Left lung (tissue), 4 donors: ENCODE measurements at regions not wholly inside any gene's neighbourhood (a gene's known extent, or its start where the extent isn't known, plus 50 kb on each side); places are given as distances from the start of the nearest gene placed in this dataset.

Experiments used
- ATAC-seq: fragments of 200-7000 bp; cut with Tn5 transposase; one replicate; pipeline ENCODE4 v1.9.1; 2020; ENCODE audit warnings: moderate library complexity
- DNase-seq, 4 donors: peaks; one replicate each; pipeline ENCODE4 v3.0.0-alpha.2; 2013 to 2020
- H3K27ac ChIP-seq, 2 donors: fragments of 200-600 bp; sonication (generic) in 1 of 2; one replicate each; pipeline versions ENCODE4 v1.5.0 to v1.8.0; 2020 to 2021
- H3K27me3 ChIP-seq, 2 donors: fragments of 200-600 bp; sonication (generic) in 1 of 2; one replicate each; pipeline versions ENCODE4 v1.5.0 to v1.8.0; 2020 to 2021
- H3K36me3 ChIP-seq, 2 donors: fragments of 200-600 bp; sonication (generic) in 1 of 2; one replicate each; pipeline versions ENCODE4 v1.5.0 to v1.8.0; 2020 to 2021
- H3K4me1 ChIP-seq, 2 donors: fragments of 200-600 bp; one replicate each; pipeline ENCODE4 v1.8.0; 2021
- H3K4me3 ChIP-seq, 2 donors: fragments of 200-600 bp; sonication (generic) in 1 of 2; one replicate each; pipeline versions ENCODE4 v1.5.0 to v1.8.0; 2020 to 2021; ENCODE audit warnings: mild to moderate bottlenecking in 1 of 2
- H3K9me3 ChIP-seq, 2 donors: fragments of 200-600 bp; sonication (generic) in 1 of 2; one replicate each; pipeline versions ENCODE4 v1.5.0 to v1.8.0; 2020 to 2021
- CTCF ChIP-seq, 2 donors: fragments of 200-600 bp; sonication (generic) in 1 of 2; IDR thresholded peaks; one replicate each; pipeline versions ENCODE4 v1.5.0 to v1.8.0; 2021; ENCODE audit warnings: antibody characterized with exemption in 2 of 2
- intact Hi-C, 2 donors: fragments of 100-400 bp; cut with DNase I; formaldehyde crosslinking; loops; one replicate each; pipeline versions ENCODE4 v1.11.2 to v1.14.2; 2022
- donor health status: DM: no; HTN: yes; CAD: no.
- donor health status: DM: no; HTN: no; CAD: no.

- no peak for ATAC-seq
- no peaks in the 10 kb centered on the region for H3K36me3 ChIP-seq
- TF ChIP-seq CTCF (IDR thresholded peaks at IDR 0.05): no peak
- DNase-seq: no peak
- H3K4me1 ChIP-seq: no peaks in the 10 kb centered on the region
- H3K27me3 ChIP-seq: no peaks in the 10 kb centered on the region
- H3K27ac ChIP-seq: no peak overlapping the region
- no peak overlapping the region for H3K4me3 ChIP-seq
- intact Hi-C loops: no loop called here
- no peaks in the 10 kb centered on the region for H3K9me3 ChIP-seq
Measured at GRCh38 chr4:151575646-151576045, 166.7 kb downstream of the FHIP1A start.

GRCh38 chr4:151576627-151577026 lies 167.7 kb downstream of the FHIP1A start:
- no peak for TF ChIP-seq CTCF (IDR thresholded peaks at IDR 0.05)
- Histone ChIP-seq H3K4me3 (no peak overlapping the region), H3K27ac (no peak overlapping the region), H3K27me3 (no peaks in the 10 kb centered on the region), H3K4me1 (no peaks in the 10 kb centered on the region), H3K36me3 (no peaks in the 10 kb centered on the region), H3K9me3 (no peaks in the 10 kb centered on the region)
- ATAC-seq: no peak
- intact Hi-C loops: no loop called here
- no peak for DNase-seq

DNA sequence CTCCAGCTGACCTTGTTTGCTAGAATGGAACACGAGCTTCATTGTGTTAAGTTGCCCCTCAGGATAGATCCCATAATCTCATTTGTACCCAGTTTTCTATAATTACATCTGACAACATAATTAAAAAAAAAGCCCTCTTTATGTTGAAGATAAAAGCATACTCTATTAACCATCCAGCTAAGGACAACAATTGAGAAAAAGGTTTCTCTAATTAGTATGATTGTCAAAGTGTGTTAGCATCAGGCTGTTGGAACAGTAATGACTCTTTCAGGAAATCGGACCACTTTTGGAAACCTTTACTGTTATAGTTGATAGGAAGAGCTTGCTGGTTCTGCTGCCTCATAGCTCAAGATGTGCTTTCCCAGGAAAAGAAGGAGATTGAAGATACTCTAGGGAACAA lies 172.6 kb downstream of the FHIP1A start:
- intact Hi-C loops: no loop called here
- H3K27me3 ChIP-seq: no peaks in the 10 kb centered on the region
- H3K4me1 ChIP-seq: no peaks in the 10 kb centered on the region
- DNase-seq (no peak), ATAC-seq (no peak)
- no peak overlapping the region for H3K27ac ChIP-seq
- no peaks in the 10 kb centered on the region for H3K36me3 ChIP-seq
- no peak overlapping the region for H3K4me3 ChIP-seq
- TF ChIP-seq CTCF (IDR thresholded peaks at IDR 0.05): no peak
- H3K9me3 ChIP-seq: no peaks in the 10 kb centered on the region

DNA sequence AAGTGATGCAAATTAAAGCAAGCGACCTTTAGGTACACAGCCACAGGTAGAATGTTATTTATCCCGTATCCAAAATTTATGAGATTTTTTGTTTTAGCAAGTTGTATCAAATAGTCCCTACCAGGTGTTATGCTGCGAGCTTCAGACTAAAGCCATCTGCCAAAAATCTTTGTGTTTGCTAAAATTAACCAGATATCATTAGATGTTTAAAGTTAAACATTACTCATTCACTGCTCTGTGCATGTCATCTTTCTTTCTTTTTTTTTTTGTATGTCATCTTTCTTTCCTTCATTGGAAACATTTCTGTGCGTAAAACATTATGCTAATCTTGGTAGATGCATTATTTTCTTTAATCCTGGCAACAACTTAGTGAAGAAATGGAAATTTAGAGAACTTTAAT lies 173.1 kb downstream of the FHIP1A start:
- intact Hi-C loops: no loop called here

DNA sequence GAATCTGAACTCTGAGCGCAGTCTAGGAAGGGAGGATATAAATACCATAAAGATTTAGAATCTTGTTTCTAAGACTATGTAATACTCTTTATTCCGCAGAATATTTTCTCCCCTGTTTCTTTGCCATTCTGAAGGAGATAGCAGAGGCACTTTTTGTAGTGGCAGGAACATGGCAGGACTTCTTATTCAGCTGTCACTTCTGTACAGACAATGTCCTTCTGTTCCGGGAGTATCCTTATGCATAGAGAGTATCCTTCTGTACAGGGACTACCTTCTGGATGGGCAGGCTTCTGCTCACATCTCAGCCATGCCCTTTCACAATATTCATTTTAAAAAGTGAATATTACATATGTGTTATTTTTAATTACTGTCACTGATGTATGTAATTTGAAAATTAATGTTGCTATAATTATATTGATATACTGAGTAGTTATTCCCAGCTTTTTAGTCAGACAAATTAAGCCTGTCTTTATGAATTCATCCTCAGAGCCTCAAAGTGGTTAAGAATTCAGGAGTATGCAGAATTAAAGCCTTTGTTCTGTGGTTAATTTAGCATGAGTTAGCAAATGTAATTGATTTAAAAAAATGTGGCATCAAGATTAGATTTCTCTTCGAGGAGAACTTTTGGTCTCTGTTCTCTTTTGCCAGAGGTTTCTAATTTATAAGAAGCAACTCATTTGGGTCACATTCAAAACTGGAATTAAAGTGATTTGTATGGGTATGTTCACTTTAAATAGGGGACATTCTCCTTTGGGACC lies 174.4 kb downstream of the FHIP1A start:
- ATAC-seq: no peak
- intact Hi-C loops: no loop called here
- H3K27me3 ChIP-seq: no peaks in the 10 kb centered on the region

More for the DNA sequence above, 173.1 kb downstream of the FHIP1A start:
- DNase-seq: no peak
- Histone ChIP-seq H3K27ac (no peak overlapping the region), H3K36me3 (no peaks in the 10 kb centered on the region), H3K4me1 (no peaks in the 10 kb centered on the region), H3K4me3 (no peak overlapping the region), H3K27me3 (no peaks in the 10 kb centered on the region), H3K9me3 (no peaks in the 10 kb centered on the region)
- ATAC-seq: no peak
- no peak for TF ChIP-seq CTCF (IDR thresholded peaks at IDR 0.05)

More for the DNA sequence above, 174.4 kb downstream of the FHIP1A start:
- no peak for TF ChIP-seq CTCF (IDR thresholded peaks at IDR 0.05)
- no peaks in the 10 kb centered on the region for H3K36me3 ChIP-seq
- H3K4me3 ChIP-seq: no peak overlapping the region
- H3K9me3 ChIP-seq: no peaks in the 10 kb centered on the region
- H3K27ac ChIP-seq: no peak overlapping the region
- no peak for DNase-seq
- H3K4me1 ChIP-seq: no peaks in the 10 kb centered on the region
